ENCODE measurements at regions not wholly inside any gene's neighbourhood (a gene's known extent, or its start where the extent isn't known, plus 50 kb on each side); places are given as distances from the start of the nearest gene placed in this dataset.

DNA sequence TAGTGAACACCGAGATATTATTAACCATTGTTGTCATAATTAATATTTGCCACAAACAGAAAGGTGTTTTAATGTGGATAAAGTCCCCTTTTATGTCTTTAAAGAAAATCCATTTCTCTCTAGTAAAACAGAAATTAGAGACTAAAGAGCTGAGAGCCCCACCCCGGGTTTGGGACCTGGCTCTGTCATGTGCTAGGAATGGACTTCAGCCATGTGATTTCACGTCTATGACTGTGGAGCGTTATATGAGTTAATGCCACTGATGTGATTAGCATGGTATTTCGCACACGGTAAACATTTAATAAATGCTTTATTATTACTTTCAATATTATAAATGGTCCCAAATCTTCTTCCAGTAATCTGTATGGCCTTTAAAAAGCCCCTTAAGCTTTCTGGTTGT, 205.0 kb upstream of the NFIA start:
- no peak overlapping the region for H3K27ac ChIP-seq (ENCODE audit: insufficient read depth, low read length)
- no peaks in the 10 kb centered on the region for H3K79me2 ChIP-seq (ENCODE audit: control insufficient read depth, insufficient read depth, low read length)
- no peaks in the 10 kb centered on the region for H3K9me3 ChIP-seq (ENCODE audit: control insufficient read depth, insufficient read depth, low read depth, low read length)
- TF ChIP-seq, protein P1, sequence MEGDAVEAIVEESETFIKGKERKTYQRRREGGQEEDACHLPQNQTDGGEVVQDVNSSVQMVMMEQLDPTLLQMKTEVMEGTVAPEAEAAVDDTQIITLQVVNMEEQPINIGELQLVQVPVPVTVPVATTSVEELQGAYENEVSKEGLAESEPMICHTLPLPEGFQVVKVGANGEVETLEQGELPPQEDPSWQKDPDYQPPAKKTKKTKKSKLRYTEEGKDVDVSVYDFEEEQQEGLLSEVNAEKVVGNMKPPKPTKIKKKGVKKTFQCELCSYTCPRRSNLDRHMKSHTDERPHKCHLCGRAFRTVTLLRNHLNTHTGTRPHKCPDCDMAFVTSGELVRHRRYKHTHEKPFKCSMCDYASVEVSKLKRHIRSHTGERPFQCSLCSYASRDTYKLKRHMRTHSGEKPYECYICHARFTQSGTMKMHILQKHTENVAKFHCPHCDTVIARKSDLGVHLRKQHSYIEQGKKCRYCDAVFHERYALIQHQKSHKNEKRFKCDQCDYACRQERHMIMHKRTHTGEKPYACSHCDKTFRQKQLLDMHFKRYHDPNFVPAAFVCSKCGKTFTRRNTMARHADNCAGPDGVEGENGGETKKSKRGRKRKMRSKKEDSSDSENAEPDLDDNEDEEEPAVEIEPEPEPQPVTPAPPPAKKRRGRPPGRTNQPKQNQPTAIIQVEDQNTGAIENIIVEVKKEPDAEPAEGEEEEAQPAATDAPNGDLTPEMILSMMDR (conservative IDR thresholded peaks at IDR 0.05 in 1 of 2, IDR thresholded peaks at IDR 0.05 in 1 of 2; ENCODE audit: low read depth in 1 of 2, low read length in 2 of 2), result no peak
- TF ChIP-seq EZH2 (IDR thresholded peaks at IDR 0.05; ENCODE audit: low read length, missing control alignments), result no peak
- H3K4me2 ChIP-seq (ENCODE audit: extremely low read depth, insufficient read depth, low read length), result no peak overlapping the region
- no peaks in the 10 kb centered on the region for H3K36me3 ChIP-seq (ENCODE audit: control insufficient read depth, insufficient read depth, low read length)
- H3K9ac ChIP-seq (ENCODE audit: insufficient read depth, low read length), result no peak overlapping the region
- no peaks in the 10 kb centered on the region for H3K4me1 ChIP-seq (ENCODE audit: control insufficient read depth, extremely low read depth, insufficient read depth, low read length)
- no peak overlapping the region for H3K4me3 ChIP-seq (replicated peaks in 1 of 4; ENCODE audit: control extremely low read depth in 1 of 4, insufficient read depth in 1 of 4, low read depth in 3 of 4, low read length in 4 of 4)
- no peak overlapping the region for H2AFZ ChIP-seq (ENCODE audit: low read length)
- no peaks in the 10 kb centered on the region for H4K20me1 ChIP-seq (ENCODE audit: control insufficient read depth, extremely low read depth, insufficient read depth, low read length)
- H3K27me3 ChIP-seq (ENCODE audit: control insufficient read depth, insufficient read depth, low read length), result no peaks in the 10 kb centered on the region
- no peak for DNase-seq (ENCODE audit: low read depth in 2 of 2)

GRCh38 chr1:60876952-60877351, 205.4 kb upstream of the NFIA start:
- H3K4me1 ChIP-seq (ENCODE audit: control insufficient read depth, extremely low read depth, insufficient read depth, low read length), result no peaks in the 10 kb centered on the region
- no peak for TF ChIP-seq EZH2 (IDR thresholded peaks at IDR 0.05; ENCODE audit: low read length, missing control alignments)
- TF ChIP-seq, protein P1 (conservative IDR thresholded peaks at IDR 0.05 in 1 of 2, IDR thresholded peaks at IDR 0.05 in 1 of 2; ENCODE audit: low read depth in 1 of 2, low read length in 2 of 2), result no peak
- H3K9ac ChIP-seq (ENCODE audit: insufficient read depth, low read length), result no peak overlapping the region

DNA sequence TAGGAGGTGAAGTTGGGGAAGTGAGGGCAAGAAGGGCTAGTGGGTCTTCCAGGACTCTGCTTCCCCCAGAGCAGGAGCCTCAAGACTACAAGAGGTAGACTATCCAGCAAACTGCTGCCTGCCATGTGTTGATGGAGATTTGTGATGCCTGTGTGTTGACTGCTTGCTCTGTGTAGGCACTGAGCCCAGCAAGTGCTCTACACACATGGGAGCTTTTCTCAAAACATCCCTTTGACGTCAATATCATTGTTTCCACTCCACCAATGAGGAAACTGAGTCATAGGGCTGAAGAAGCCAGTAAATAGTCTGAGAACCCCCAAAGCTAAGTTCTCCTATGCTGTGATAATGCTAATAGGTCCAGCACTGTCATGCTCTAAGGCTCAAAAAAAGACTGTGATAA, 207.2 kb upstream of the NFIA start:
- TF ChIP-seq, protein P1 (conservative IDR thresholded peaks at IDR 0.05 in 1 of 2, IDR thresholded peaks at IDR 0.05 in 1 of 2; ENCODE audit: low read depth in 1 of 2, low read length in 2 of 2), result no peak
- no peak for TF ChIP-seq EZH2 (IDR thresholded peaks at IDR 0.05; ENCODE audit: low read length, missing control alignments)
- Histone ChIP-seq H3K4me3 (replicated peaks in 1 of 4; ENCODE audit: control extremely low read depth in 1 of 4, insufficient read depth in 1 of 4, low read depth in 3 of 4, low read length in 4 of 4) (no peak overlapping the region), H3K4me1 (ENCODE audit: control insufficient read depth, extremely low read depth, insufficient read depth, low read length) (no peaks in the 10 kb centered on the region), H4K20me1 (ENCODE audit: control insufficient read depth, extremely low read depth, insufficient read depth, low read length) (no peaks in the 10 kb centered on the region), H3K79me2 (ENCODE audit: control insufficient read depth, insufficient read depth, low read length) (no peaks in the 10 kb centered on the region), H3K27ac (ENCODE audit: insufficient read depth, low read length) (no peak overlapping the region), H3K9me3 (ENCODE audit: control insufficient read depth, insufficient read depth, low read depth, low read length) (no peaks in the 10 kb centered on the region), H3K9ac (ENCODE audit: insufficient read depth, low read length) (no peak overlapping the region), H3K27me3 (ENCODE audit: control insufficient read depth, insufficient read depth, low read length) (no peaks in the 10 kb centered on the region), H2AFZ (ENCODE audit: low read length) (no peak overlapping the region), H3K4me2 (ENCODE audit: extremely low read depth, insufficient read depth, low read length) (no peak overlapping the region), H3K36me3 (ENCODE audit: control insufficient read depth, insufficient read depth, low read length) (no peaks in the 10 kb centered on the region)
- peak in 1 of 2 donors; percentile 23 for DNase-seq (ENCODE audit: low read depth in 2 of 2)

More at GRCh38 chr1:60876952-60877351, 205.4 kb upstream of the NFIA start:
- H4K20me1 ChIP-seq (ENCODE audit: control insufficient read depth, extremely low read depth, insufficient read depth, low read length), result no peaks in the 10 kb centered on the region
- H3K27me3 ChIP-seq (ENCODE audit: control insufficient read depth, insufficient read depth, low read length), result no peaks in the 10 kb centered on the region
- no peaks in the 10 kb centered on the region for H3K9me3 ChIP-seq (ENCODE audit: control insufficient read depth, insufficient read depth, low read depth, low read length)
- H2AFZ ChIP-seq (ENCODE audit: low read length), result no peak overlapping the region
- no peaks in the 10 kb centered on the region for H3K79me2 ChIP-seq (ENCODE audit: control insufficient read depth, insufficient read depth, low read length)
- no peak overlapping the region for H3K27ac ChIP-seq (ENCODE audit: insufficient read depth, low read length)
- H3K36me3 ChIP-seq (ENCODE audit: control insufficient read depth, insufficient read depth, low read length), result no peaks in the 10 kb centered on the region
- H3K4me2 ChIP-seq (ENCODE audit: extremely low read depth, insufficient read depth, low read length), result no peak overlapping the region
- no peak overlapping the region for H3K4me3 ChIP-seq (replicated peaks in 1 of 4; ENCODE audit: control extremely low read depth in 1 of 4, insufficient read depth in 1 of 4, low read depth in 3 of 4, low read length in 4 of 4)
- no peak for DNase-seq (ENCODE audit: low read depth in 2 of 2)

Measured in fibroblast of lung (primary cell).